ENCODE measurements at regions not wholly inside any gene's neighbourhood (a gene's known extent, or its start where the extent isn't known, plus 50 kb on each side); places are given as distances from the start of the nearest gene placed in this dataset.

GRCh38 chr15:38854506-38854905, 289.9 kb upstream of the RASGRP1 start:
- intact Hi-C loops (cut with DNase I) = no loop called here
- DNase-seq (ENCODE audit: extremely low spot score in 2 of 2) = no peak
- no peaks in the 10 kb centered on the region for H3K27me3 ChIP-seq
- no peaks in the 10 kb centered on the region for H3K4me1 ChIP-seq
- no peak overlapping the region for H3K4me3 ChIP-seq
- H3K36me3 ChIP-seq = no peaks in the 10 kb centered on the region
- no peak overlapping the region for H3K27ac ChIP-seq
- TF ChIP-seq, protein P1, sequence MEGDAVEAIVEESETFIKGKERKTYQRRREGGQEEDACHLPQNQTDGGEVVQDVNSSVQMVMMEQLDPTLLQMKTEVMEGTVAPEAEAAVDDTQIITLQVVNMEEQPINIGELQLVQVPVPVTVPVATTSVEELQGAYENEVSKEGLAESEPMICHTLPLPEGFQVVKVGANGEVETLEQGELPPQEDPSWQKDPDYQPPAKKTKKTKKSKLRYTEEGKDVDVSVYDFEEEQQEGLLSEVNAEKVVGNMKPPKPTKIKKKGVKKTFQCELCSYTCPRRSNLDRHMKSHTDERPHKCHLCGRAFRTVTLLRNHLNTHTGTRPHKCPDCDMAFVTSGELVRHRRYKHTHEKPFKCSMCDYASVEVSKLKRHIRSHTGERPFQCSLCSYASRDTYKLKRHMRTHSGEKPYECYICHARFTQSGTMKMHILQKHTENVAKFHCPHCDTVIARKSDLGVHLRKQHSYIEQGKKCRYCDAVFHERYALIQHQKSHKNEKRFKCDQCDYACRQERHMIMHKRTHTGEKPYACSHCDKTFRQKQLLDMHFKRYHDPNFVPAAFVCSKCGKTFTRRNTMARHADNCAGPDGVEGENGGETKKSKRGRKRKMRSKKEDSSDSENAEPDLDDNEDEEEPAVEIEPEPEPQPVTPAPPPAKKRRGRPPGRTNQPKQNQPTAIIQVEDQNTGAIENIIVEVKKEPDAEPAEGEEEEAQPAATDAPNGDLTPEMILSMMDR (IDR thresholded peaks at IDR 0.05) = no peak
- no peak for TF ChIP-seq POLR2A (IDR thresholded peaks at IDR 0.05)
- TF ChIP-seq POLR2AphosphoS5 (IDR thresholded peaks at IDR 0.05; ENCODE audit: insufficient read depth in 1 of 2, low read depth in 1 of 2) = no peak
- no peaks in the 10 kb centered on the region for H3K9me3 ChIP-seq

DNA sequence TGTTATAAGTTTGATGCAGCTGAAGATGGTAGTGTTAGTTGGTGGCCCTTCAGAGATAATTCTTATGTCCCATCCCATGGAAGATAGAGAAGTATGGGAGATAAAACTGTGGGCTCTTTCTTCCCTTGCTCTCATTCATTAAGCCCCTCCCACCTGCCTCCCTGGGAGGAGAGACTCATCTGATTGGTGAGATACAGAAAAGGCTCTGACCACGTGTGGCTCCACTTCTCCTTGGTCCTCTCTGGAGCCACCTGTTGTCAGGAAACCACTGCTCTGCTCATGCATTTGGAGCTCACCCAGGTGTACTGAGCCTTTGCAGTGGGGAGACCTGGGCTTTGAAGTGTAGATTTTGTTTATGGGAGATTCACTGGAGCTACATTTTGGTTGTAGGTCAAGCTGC, 293.2 kb upstream of the RASGRP1 start:
- Histone ChIP-seq H3K27me3 (no peaks in the 10 kb centered on the region), H3K36me3 (no peaks in the 10 kb centered on the region), H3K4me1 (no peaks in the 10 kb centered on the region), H3K4me3 (no peak overlapping the region), H3K9me3 (no peaks in the 10 kb centered on the region), H3K27ac (no peak overlapping the region)
- intact Hi-C loops (cut with DNase I) = no loop called here
- TF ChIP-seq, protein P1 (IDR thresholded peaks at IDR 0.05) = no peak
- TF ChIP-seq POLR2AphosphoS5 (IDR thresholded peaks at IDR 0.05; ENCODE audit: insufficient read depth in 1 of 2, low read depth in 1 of 2) (no peak), POLR2A (IDR thresholded peaks at IDR 0.05) (no peak)
- no peak for DNase-seq (ENCODE audit: extremely low spot score in 2 of 2)

DNA sequence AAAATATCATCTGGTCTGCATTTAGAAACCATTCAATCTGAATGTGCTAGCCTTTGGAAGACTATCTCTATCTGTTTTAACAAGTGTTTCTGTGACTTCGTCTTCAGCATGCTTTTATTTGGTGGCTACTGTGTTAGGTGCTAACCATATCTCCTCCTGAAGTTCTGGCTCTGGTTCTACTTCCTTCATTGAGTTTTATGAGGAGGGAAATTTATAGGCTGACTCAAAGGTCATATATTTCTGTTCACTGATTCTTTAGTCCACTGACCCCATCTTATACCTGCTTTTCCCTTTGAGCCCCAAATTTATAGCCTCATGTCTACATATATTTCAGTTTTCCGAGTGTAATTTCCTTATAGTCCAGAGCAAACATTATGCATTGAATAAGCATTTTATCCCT, 295.0 kb upstream of the RASGRP1 start:
- TF ChIP-seq POLR2AphosphoS5 (IDR thresholded peaks at IDR 0.05; ENCODE audit: insufficient read depth in 1 of 2, low read depth in 1 of 2) = no peak
- TF ChIP-seq POLR2A (IDR thresholded peaks at IDR 0.05) = no peak
- TF ChIP-seq, protein P1 (IDR thresholded peaks at IDR 0.05) = no peak
- intact Hi-C loops (cut with DNase I) = no loop called here
- H3K27me3 ChIP-seq = no peaks in the 10 kb centered on the region
- no peak overlapping the region for H3K27ac ChIP-seq
- H3K36me3 ChIP-seq = no peaks in the 10 kb centered on the region
- no peaks in the 10 kb centered on the region for H3K9me3 ChIP-seq
- no peaks in the 10 kb centered on the region for H3K4me1 ChIP-seq
- no peak for DNase-seq (ENCODE audit: extremely low spot score in 2 of 2)
- no peak overlapping the region for H3K4me3 ChIP-seq

DNA sequence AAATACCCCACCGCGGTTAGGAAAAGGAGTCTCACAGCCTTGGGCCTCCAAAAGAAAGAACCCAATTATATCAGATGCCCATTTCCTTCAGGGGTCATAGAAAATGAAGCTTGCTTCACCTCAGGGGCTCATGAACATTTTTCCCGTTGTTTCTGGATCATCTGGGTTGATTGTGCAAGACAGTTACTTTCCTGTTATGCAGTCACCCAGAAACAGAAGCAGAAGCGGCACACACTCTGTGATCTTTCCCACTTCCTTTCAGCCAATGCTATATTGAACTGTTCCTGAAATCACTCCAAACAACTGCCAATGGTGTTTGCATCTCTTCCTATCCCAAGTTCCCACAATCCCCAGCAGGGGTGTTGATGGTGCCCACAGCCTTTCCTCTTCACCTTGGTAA, 295.6 kb upstream of the RASGRP1 start:
- Histone ChIP-seq H3K36me3 (no peaks in the 10 kb centered on the region), H3K4me3 (no peak overlapping the region), H3K27ac (no peak overlapping the region), H3K27me3 (no peaks in the 10 kb centered on the region), H3K9me3 (no peaks in the 10 kb centered on the region), H3K4me1 (no peaks in the 10 kb centered on the region)
- DNase-seq (ENCODE audit: extremely low spot score in 2 of 2) = no peak
- TF ChIP-seq, protein P1 (IDR thresholded peaks at IDR 0.05) = no peak
- no peak for TF ChIP-seq POLR2A (IDR thresholded peaks at IDR 0.05)
- no peak for TF ChIP-seq POLR2AphosphoS5 (IDR thresholded peaks at IDR 0.05; ENCODE audit: insufficient read depth in 1 of 2, low read depth in 1 of 2)
- intact Hi-C loops (cut with DNase I) = no loop called here

DNA sequence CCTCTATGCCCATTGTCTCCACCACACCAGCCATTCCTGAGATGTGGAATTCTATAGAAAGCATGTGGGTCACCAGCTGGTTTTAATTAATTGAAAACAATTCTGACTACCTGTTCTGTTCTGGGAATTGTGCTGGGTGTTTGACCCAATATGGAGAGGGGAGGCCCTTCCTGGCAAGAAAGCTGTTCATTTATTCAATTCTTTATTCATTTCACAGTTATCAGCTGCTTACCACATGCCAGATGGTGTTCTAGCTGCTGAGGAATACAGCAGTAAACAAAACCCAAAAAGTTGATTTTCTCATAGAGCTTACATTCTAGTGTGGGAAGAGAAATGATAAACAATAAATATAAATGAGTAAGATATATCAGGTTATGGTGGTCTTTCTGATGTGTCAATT, 296.1 kb upstream of the RASGRP1 start:
- Histone ChIP-seq H3K36me3 (no peaks in the 10 kb centered on the region), H3K4me3 (no peak overlapping the region), H3K27ac (no peak overlapping the region), H3K4me1 (no peaks in the 10 kb centered on the region), H3K9me3 (no peaks in the 10 kb centered on the region), H3K27me3 (no peaks in the 10 kb centered on the region)
- DNase-seq (ENCODE audit: extremely low spot score in 2 of 2) = no peak
- intact Hi-C loops (cut with DNase I) = no loop called here
- no peak for TF ChIP-seq POLR2AphosphoS5 (IDR thresholded peaks at IDR 0.05; ENCODE audit: insufficient read depth in 1 of 2, low read depth in 1 of 2)
- TF ChIP-seq POLR2A (IDR thresholded peaks at IDR 0.05) = no peak

GRCh38 chr15:38861108-38861507, 296.5 kb upstream of the RASGRP1 start:
- H3K4me1 ChIP-seq = no peaks in the 10 kb centered on the region
- H3K36me3 ChIP-seq = no peaks in the 10 kb centered on the region
- TF ChIP-seq POLR2A (IDR thresholded peaks at IDR 0.05) (no peak), POLR2AphosphoS5 (IDR thresholded peaks at IDR 0.05; ENCODE audit: insufficient read depth in 1 of 2, low read depth in 1 of 2) (no peak)
- TF ChIP-seq, protein P1 (IDR thresholded peaks at IDR 0.05) = no peak
- no peak overlapping the region for H3K4me3 ChIP-seq
- no peaks in the 10 kb centered on the region for H3K9me3 ChIP-seq
- no peak overlapping the region for H3K27ac ChIP-seq
- DNase-seq (ENCODE audit: extremely low spot score in 2 of 2) = no peak
- intact Hi-C loops (cut with DNase I) = no loop called here
- H3K27me3 ChIP-seq = no peaks in the 10 kb centered on the region

Data from vagina (tissue), 2 donors.